KMS-11 (cell line): ENCODE measurements at regions not wholly inside any gene's neighbourhood (a gene's known extent, or its start where the extent isn't known, plus 50 kb on each side); places are given as distances from the start of the nearest gene placed in this dataset.

Source experiments
- H2AFZ ChIP-seq: fragments of 200-600 bp; sonication (generic); 2 replicates; pipeline ENCODE4 v1.6.1; 2016; ENCODE audit warnings: antibody characterized with exemption, mixed run types, low read depth
- H3K27ac ChIP-seq: fragments of 200-600 bp; sonication (generic); 2 replicates; pipeline ENCODE4 v1.6.1; 2016; ENCODE audit warnings: mild to moderate bottlenecking, mixed run types
- H3K27me3 ChIP-seq: fragments of 200-600 bp; sonication (generic); 2 replicates; pipeline ENCODE4 v1.6.1; 2017; ENCODE audit warnings: mild to moderate bottlenecking, low read depth, mixed run types, moderate library complexity; ENCODE audit not compliant: insufficient read depth
- H3K36me3 ChIP-seq: fragments of 200-600 bp; sonication (generic); 2 replicates; pipeline ENCODE4 v1.6.1; 2017; ENCODE audit warnings: mild to moderate bottlenecking, mixed run types; ENCODE audit not compliant: insufficient read depth
- H3K4me1 ChIP-seq: fragments of 200-600 bp; sonication (generic); 2 replicates; pipeline ENCODE4 v1.6.1; 2016; ENCODE audit warnings: mild to moderate bottlenecking, low read depth, mixed run types; ENCODE audit not compliant: poor library complexity, severe bottlenecking
- H3K4me2 ChIP-seq: fragments of 200-600 bp; sonication (generic); 2 replicates; pipeline ENCODE4 v1.7.0; 2016; ENCODE audit warnings: mild to moderate bottlenecking, mixed run types
- H3K4me3 ChIP-seq: fragments of 200-600 bp; sonication (generic); IDR thresholded peaks from 2 replicates; pipeline ENCODE4 v1.6.1; 2017; ENCODE audit warnings: low read depth, low read length, mixed read lengths; ENCODE audit not compliant: insufficient read depth
- H3K79me2 ChIP-seq: fragments of 200-600 bp; sonication (generic); 2 replicates; pipeline ENCODE4 v1.6.1; 2016; ENCODE audit warnings: low read depth, mixed run types; ENCODE audit not compliant: insufficient read depth
- H3K9ac ChIP-seq: fragments of 200-600 bp; sonication (generic); 2 replicates; pipeline ENCODE4 v1.6.1; 2016; ENCODE audit warnings: mild to moderate bottlenecking, mixed run types
- H4K20me1 ChIP-seq: fragments of 200-600 bp; sonication (generic); 2 replicates; pipeline ENCODE4 v1.6.1; 2016; ENCODE audit warnings: mild to moderate bottlenecking, mixed run types; ENCODE audit not compliant: insufficient read depth
- CTCF ChIP-seq: fragments of 200-600 bp; sonication (generic); conservative IDR thresholded peaks from 2 replicates; pipeline ENCODE4 v1.6.1; 2017; ENCODE audit warnings: low read depth, mild to moderate bottlenecking, antibody characterized with exemption, low read length, moderate library complexity, mixed read lengths

GRCh38 chr9:124099860-124100259 is 88.3 kb downstream of the LHX2 start:
- no peak overlapping the region for H3K9ac ChIP-seq
- no peaks in the 10 kb centered on the region for H3K79me2 ChIP-seq
- H3K4me3 ChIP-seq = no peak overlapping the region
- no peaks in the 10 kb centered on the region for H4K20me1 ChIP-seq
- no peak for TF ChIP-seq CTCF
- H3K4me1 ChIP-seq = no peaks in the 10 kb centered on the region
- H3K4me2 ChIP-seq = no peak overlapping the region
- no peak overlapping the region for H3K27ac ChIP-seq
- no peak overlapping the region for H2AFZ ChIP-seq
- H3K27me3 ChIP-seq = no peaks in the 10 kb centered on the region
- no peaks in the 10 kb centered on the region for H3K36me3 ChIP-seq

GRCh38 chr9:124101215-124101968 is 89.8 kb downstream of the LHX2 start:
- Histone ChIP-seq H4K20me1 (no peaks in the 10 kb centered on the region), H3K36me3 (no peaks in the 10 kb centered on the region), H3K79me2 (no peaks in the 10 kb centered on the region), H2AFZ (no peak overlapping the region), H3K9ac (no peak overlapping the region), H3K4me3 (no peak overlapping the region), H3K27me3 (no peaks in the 10 kb centered on the region), H3K4me1 (no peaks in the 10 kb centered on the region), H3K4me2 (no peak overlapping the region), H3K27ac (no peak overlapping the region)
- TF ChIP-seq CTCF = no peak

GRCh38 chr9:124101969-124102345 is 90.4 kb downstream of the LHX2 start:
- Histone ChIP-seq H3K4me3 (no peak overlapping the region), H3K27ac (no peak overlapping the region), H4K20me1 (no peaks in the 10 kb centered on the region), H3K4me2 (no peak overlapping the region), H3K9ac (no peak overlapping the region), H3K36me3 (no peaks in the 10 kb centered on the region), H3K4me1 (no peaks in the 10 kb centered on the region), H3K79me2 (no peaks in the 10 kb centered on the region), H2AFZ (no peak overlapping the region), H3K27me3 (no peaks in the 10 kb centered on the region)
- no peak for TF ChIP-seq CTCF

GRCh38 chr9:124102363-124102762 is 90.8 kb downstream of the LHX2 start:
- Histone ChIP-seq H3K79me2 (no peaks in the 10 kb centered on the region), H3K4me1 (no peaks in the 10 kb centered on the region), H3K27ac (no peak overlapping the region), H3K4me3 (no peak overlapping the region), H2AFZ (no peak overlapping the region), H3K36me3 (no peaks in the 10 kb centered on the region), H3K9ac (no peak overlapping the region), H4K20me1 (no peaks in the 10 kb centered on the region), H3K27me3 (no peaks in the 10 kb centered on the region), H3K4me2 (no peak overlapping the region)
- TF ChIP-seq CTCF = no peak
